GM12874 (cell line): ENCODE measurements at regions not wholly inside any gene's neighbourhood (a gene's known extent, or its start where the extent isn't known, plus 50 kb on each side); places are given as distances from the start of the nearest gene placed in this dataset.

ENCODE experiments used
- CTCF ChIP-seq: IDR thresholded peaks from 2 replicates; pipeline ENCODE4 v1.5.1; 2011; ENCODE audit warnings: low read depth, mild to moderate bottlenecking, control low read depth, low read length, moderate library complexity; ENCODE audit not compliant: insufficient read depth

- no peak for TF ChIP-seq CTCF
Observed at GRCh38 chr4:152106113-152106763, 345.4 kb upstream of the GATB start.

- TF ChIP-seq CTCF, result no peak
Observed at GRCh38 chr4:152104901-152105357, 344.1 kb upstream of the GATB start.

- no peak for TF ChIP-seq CTCF
Observed at GRCh38 chr4:152104356-152104755, 343.5 kb upstream of the GATB start.

GRCh38 chr4:152103181-152103901, 342.5 kb upstream of the GATB start:
- TF ChIP-seq CTCF, result no peak

GRCh38 chr4:152102436-152103000, 341.7 kb upstream of the GATB start:
- TF ChIP-seq CTCF, result no peak

- TF ChIP-seq CTCF, result no peak
Observed at GRCh38 chr4:152101556-152102435, 341.0 kb upstream of the GATB start.
